Cardiac fibroblast (primary cell): ENCODE measurements at regions not wholly inside any gene's neighbourhood (a gene's known extent, or its start where the extent isn't known, plus 50 kb on each side); places are given as distances from the start of the nearest gene placed in this dataset.

Experiments used
- DNase-seq, 2 donors: peaks; one replicate each; pipeline versions ENCODE4 v3.0.0 to v3.0.0-alpha.2; 2010; ENCODE audit warnings: low read depth in 2 of 2
- H3K4me3 ChIP-seq, 2 donors: replicated peaks in 1 of 2; 1 replicate in 1 of 2; 2 replicates in 1 of 2; pipeline ENCODE4 v1.5.1; 2011; ENCODE audit warnings: low read depth in 2 of 2, low read length in 2 of 2, mild to moderate bottlenecking in 2 of 2, moderate library complexity in 1 of 2
- CTCF ChIP-seq: IDR thresholded peaks from one replicate; pipeline ENCODE4 v1.5.1; 2011; ENCODE audit warnings: low read depth, mild to moderate bottlenecking, low read length, inconsistent platforms

- no peak for DNase-seq
- no peak for TF ChIP-seq CTCF
- H3K4me3 ChIP-seq: no peak overlapping the region
Measured at GRCh38 chr4:123259676-123260646, 136.6 kb upstream of the SPRY1 start.

GRCh38 chr4:123260653-123261052 is 135.9 kb upstream of the SPRY1 start:
- TF ChIP-seq CTCF: no peak
- DNase-seq: no peak
- H3K4me3 ChIP-seq: no peak overlapping the region

GRCh38 chr4:123262080-123262479 is 134.5 kb upstream of the SPRY1 start:
- no peak for TF ChIP-seq CTCF
- no peak overlapping the region for H3K4me3 ChIP-seq
- DNase-seq: no peak

- H3K4me3 ChIP-seq: no peak overlapping the region
- TF ChIP-seq CTCF: no peak
- no peak for DNase-seq
Measured at GRCh38 chr4:123265443-123265842, 131.2 kb upstream of the SPRY1 start.

GRCh38 chr4:123266221-123266620 is 130.4 kb upstream of the SPRY1 start:
- no peak for TF ChIP-seq CTCF
- no peak for DNase-seq
- no peak overlapping the region for H3K4me3 ChIP-seq

- TF ChIP-seq CTCF: no peak
- no peak overlapping the region for H3K4me3 ChIP-seq
- DNase-seq: peak in 1 of 2 donors; percentile 32
Measured at GRCh38 chr4:123278755-123279154, 117.8 kb upstream of the SPRY1 start.
